HG03439 (cell line): ENCODE measurements at regions not wholly inside any gene's neighbourhood (a gene's known extent, or its start where the extent isn't known, plus 50 kb on each side); places are given as distances from the start of the nearest gene placed in this dataset.

ENCODE experiments used
- ATAC-seq: cut with Tn5 transposase; IDR thresholded peaks from one replicate; pipeline ENCODE4 v1.9.1; 2021; ENCODE audit warnings: mild to moderate bottlenecking, moderate library complexity; ENCODE audit not compliant: unreplicated experiment

DNA sequence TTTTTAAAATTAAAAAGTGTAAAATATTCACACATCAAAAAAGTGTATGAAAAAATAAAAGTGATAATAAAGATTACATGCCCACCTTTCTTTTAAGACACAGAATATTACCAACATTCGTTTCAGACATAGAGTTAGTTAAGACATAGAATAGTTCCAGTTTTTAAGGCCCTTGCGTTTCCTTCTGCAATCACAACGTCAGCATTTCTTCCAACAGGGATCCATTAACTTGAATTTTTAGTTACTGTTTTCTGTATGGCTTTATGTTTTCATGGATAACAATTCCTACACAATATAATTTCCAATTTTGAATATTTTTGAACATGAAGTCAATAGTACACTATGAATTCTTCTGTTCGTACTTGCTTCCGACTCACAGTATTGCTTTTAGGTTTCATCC, 170.8 kb upstream of the C11orf87 start:
- no peak for ATAC-seq

DNA sequence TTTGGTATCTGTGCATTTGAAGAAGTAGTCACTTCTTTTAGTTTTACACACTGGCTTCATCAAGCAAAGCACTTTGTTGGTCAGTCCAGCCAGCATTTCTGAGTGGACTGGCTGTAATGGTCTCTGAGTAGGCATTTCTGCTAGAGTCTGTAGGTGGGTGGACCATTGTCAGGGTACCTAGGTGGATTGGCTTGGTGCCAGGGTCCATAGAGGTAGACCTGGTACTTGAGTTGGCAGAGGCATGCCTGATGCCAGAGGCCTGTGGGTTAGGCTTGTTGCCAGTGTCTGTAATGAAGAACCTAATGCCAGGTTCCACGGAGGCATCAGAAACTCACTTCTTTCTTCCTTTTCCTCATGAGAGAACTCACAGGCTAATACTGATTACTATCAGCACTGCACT, 157.9 kb upstream of the C11orf87 start:
- no peak for ATAC-seq

DNA sequence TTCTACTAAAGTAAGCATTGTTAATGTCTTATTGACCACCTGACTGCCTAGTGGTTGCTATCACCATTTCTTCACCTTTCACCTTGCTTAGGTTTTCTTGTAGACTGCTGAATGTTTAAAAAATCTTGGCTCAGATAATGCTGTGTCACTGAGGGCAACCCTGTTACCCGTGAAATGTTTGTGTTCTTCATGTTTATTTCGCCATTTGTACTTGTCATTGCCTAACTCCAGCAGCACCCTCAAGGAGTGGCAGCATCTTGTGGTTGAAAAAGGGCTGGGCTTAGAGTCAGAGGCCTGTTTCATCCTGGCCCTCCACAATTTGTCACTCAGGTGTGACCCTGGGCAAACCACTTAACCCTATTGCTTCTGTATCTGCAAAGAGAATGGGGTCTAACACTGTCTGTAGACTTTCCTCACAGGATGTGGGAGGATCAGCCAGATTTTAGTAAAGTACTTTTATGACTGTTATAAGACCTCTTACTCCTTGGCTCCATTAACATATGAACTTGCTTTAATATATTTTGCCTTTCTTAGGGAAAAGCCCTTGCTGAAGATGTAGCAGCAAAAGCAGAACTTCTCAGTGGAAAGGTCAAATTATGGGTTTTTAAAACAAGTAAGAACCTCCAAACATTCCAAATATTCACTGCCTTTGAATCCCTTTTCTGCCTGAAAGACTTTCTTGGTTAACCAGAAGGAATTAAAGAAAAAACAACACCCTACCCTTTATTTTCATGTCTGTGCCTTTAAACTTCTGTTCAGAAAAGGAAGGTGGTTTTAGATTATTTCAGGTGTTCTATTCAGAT, 154.5 kb upstream of the C11orf87 start:
- ATAC-seq, result no peak

DNA sequence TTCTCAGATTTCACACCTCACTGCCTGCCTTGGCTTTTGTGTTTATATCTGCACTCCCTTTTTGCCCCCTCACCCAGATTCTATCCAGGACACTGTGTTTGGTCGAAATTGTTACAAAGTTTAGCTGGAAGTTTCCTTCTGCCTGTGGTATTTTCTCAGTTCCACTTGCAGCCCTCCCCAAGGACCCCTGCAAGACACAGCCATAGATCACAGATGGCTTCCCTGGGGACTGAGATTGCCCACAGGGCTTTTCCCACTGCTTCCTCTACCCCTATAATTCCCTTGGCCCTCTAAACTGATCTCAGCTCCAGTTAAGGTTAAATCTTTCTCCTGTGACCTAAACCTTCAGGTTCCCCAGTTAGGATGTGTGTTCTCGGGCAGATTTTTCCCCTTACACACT, 146.1 kb upstream of the C11orf87 start:
- ATAC-seq, result no peak

DNA sequence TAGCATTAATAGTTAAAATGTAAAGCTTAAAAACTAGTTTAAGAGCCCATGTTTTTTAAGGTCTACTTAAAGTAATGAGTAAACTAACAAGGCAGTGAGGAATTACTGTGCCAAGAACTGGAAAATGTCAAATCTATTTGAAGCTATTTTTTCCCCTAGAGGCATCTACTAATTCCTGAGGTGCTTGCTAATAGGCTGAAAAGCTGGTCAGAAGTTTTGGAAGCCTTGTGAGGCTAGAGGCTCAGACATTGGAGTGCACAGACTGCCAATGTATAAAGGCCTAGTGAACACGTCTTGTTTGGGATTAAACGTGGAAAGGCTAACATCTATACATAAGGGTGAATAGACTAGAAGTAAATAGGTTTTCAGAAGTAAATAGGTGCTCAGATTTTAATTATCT, 136.5 kb upstream of the C11orf87 start:
- ATAC-seq, result no peak

DNA sequence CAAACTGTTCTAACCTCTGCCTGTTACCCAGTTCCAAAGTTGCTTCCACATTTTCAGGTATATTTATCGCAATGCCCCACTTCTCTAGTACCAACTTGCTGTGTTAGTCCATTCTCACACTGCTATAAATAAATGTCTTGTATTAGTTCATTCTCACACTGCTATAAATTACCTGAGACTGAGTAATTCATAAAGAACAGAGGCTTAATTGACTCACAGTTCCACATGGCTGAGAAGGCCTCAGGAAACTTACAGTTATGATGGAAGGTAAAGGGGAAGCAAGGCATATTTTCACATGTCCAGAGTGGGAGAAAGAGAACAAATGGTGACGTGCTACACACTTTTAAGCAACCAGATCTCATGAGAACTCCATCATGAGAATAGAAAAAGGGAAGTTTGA, 130.4 kb upstream of the C11orf87 start:
- no peak for ATAC-seq

DNA sequence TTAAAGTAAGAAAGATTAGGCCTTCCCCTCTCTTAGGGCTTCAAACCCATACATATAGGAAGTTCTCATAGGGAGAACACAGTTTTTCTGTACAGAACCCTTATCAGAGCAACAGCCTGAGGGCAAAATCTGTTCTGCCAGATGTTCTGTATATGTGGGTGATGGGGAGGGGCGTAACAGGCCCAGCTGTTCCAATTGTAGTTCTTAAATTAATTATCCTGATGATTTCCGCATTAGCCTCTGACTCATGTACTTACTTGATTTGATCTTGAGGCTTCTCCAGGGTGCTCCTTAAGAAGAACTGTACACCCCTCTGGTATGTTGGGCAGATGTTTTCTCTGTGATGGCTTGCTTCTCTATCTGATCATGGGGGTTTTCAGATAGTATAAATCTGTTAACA, 123.1 kb upstream of the C11orf87 start:
- no peak for ATAC-seq

DNA sequence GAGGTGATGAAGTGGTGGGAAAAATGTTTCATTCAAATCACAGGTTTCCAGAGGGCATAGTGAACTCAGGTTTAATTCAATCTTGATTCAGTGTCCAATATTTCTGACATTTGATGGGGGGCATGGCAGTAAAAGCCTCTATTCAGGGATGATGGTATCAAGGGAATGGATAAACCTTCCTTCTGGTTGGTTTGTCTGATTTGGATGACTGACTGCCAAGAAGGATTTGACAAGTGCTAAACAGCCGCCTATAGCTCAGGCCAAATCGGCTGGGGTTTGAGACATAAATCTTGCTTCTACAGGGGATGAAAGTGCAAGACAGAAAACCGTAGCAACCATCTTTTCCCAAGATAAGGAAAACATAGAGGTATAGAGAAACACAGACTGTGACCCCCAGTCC, 121.8 kb upstream of the C11orf87 start:
- no peak for ATAC-seq

DNA sequence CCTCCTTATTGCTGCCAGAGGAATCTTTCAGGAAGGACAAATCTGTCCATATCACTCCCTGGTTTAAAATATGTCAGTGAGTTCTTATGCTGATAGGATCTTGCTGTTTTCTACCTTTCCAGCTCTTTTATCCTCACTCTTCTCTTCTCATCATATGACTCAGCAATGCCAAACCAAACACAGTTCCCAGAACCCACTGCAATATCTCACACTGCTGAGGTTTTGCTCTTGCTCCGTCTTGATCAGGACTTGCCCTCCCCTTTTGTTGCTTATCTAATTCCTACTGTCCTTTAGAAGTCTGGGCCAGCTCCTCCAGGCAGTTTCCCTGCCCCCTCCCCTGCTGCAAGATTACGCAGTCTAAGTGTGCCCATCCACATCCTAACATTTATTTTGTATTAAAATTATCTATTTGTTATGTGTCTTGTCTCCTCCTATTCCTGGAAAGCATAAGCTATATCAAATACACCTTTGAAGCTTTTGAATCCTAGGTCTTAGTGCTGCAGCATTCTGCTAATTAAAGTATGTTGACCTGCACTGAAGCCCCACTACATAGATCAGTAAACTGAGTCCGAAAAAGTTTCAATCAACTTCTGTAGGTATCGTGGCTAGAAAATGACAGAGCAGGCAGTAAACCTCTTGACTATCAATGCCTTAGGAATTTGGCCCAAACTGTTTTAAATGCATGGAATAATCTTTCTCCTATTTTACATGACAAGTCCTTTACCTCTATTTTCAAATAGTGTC, 119.2 kb upstream of the C11orf87 start:
- no peak for ATAC-seq

DNA sequence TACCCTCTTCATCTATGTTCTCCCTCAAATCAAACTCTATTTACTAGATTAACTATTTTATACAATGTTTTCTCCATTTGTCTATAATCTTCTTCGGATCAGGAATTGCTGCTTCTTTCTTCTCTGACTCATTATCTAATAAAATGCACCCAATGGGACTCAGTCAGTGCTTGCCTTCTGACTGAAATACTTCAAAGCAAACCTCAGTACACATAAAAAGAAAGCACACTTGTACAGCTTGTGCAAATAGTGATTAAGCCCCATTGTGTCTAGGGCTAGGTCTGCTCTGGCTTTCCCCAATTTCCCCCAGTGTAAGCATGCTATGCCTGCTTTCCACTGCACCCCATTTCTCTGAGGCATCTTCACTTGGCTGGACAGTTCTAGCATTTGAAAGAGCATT, 118.6 kb upstream of the C11orf87 start:
- no peak for ATAC-seq

DNA sequence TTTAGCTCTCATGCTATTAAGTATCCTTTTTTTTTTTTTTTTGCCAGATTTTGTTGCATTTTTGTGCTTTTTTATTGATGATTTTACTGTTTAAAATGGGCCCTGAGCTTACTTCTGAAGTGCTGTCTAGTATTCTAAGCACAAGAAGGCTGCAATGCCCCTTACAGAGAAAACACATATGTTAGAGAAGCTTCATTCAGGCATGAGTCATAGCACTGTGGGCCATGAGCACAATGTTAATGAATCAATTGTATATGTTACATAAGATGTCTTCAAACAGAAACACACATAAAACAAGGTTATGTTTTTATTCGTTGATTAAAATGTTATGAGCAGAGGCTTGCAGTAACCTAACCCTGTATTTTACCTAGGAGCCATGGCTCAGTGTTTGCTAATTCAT, 117.8 kb upstream of the C11orf87 start:
- no peak for ATAC-seq

DNA sequence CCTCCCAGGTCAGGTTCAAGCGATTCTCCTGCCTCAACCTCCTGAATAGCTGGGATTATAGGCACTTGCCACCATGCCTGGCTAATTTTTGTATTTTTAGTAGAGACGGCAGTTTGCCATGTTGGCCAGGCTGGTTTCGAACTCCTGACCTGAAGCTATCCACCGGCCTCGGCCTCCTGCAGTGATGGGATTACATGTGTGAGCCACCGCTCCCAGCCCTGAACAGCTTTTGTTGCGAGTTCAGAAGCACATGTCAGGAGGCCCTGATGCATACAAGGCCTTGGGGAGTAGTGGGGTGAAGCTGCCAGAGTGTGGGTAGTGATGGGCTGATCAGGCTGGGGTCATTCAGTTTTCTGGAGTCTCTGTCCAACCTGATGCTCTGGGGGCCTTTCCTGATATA, 117.0 kb upstream of the C11orf87 start:
- ATAC-seq, result no peak

DNA sequence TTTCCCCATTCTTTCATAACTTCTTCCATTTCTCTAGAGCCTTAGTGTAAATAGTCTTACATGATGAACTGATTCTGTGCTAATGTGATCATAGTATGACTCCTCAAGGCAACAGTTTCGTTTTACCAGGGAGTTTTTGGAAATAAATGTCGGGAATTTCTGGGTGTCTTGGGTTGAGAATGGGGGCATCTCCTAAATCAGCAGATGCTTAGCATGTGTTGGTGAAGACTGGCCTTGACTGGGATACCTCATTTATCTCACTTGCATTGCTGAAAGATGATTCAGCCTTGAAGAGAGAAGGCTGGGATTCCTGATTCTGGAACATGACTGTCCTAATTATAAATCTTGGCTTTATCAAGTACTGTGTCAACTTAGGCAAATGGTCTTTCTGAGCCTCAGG, 115.7 kb upstream of the C11orf87 start:
- no peak for ATAC-seq

DNA sequence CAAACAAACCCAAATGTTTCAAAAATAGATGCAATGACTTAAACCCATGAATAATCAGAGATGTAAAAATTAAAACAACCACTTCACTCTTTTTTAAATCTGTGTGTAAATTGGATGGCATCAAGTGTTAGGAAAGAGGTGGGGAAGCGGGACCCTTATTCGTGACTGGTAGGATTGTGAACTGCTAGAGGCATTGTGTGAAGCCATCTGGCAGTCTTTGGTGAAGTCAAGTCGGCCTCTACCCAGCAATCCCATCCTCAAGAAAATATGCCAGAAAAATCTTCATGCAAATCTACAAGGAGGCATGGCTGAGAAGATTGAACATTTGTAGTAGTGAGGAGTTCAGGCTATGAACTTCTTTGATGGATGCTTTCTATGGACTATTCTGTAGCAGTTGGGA, 114.6 kb upstream of the C11orf87 start:
- no peak for ATAC-seq

DNA sequence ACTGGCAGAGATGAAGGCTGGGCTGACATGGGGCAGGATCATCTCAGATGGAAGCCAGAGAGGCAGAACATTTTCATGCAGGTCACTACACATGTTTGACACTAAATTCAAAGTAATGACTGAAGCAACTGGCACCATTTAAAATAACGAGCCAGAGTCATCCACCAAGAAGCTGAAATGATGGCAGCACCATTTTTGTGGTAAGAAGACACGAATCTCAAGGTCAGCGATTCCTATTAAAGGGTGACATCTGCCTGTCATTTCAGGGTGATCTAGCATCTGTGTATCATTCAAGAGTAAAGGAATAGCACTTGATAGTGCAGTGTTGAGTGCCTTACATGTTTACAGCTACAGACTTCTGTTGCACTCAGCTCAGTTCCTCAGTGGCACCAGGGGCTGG, 113.4 kb upstream of the C11orf87 start:
- ATAC-seq, result no peak

DNA sequence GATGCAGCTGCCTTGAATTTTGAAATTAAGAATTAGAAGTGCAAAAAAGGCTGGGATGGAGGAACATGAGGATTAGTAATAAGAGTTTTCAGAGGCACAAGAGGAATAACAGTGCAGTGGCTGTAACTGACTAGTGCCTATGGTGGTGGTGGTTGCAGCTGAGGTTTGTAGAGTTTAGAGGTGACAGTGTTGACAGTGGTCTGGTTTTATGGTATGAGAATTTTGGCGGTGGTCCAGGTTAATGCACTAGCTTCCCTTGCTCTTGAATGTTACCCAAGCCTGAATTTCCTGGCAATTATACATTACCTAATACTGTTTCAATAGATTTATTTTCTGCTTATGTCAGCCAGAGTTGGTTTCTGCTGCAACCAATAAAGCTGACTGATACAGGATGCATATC, 112.8 kb upstream of the C11orf87 start:
- ATAC-seq, result no peak

DNA sequence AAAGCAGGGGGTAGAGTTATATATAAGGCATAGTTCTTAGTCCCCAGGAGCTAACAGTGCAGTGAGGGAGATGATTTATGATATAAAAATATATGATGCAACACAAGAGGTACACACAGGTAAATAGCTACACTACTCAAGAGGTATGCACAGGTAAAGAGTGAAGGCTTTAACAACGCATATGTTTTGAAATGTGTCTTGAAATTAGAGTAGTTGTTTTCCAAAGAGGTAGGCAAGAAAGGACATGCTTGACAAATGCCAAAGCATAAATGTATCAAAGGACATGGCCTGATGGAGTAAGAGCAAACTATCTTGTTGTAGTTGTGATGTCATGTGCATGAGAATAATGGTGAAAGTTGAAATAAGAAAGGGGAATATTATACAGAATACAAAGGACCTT, 104.3 kb upstream of the C11orf87 start:
- ATAC-seq, result no peak

DNA sequence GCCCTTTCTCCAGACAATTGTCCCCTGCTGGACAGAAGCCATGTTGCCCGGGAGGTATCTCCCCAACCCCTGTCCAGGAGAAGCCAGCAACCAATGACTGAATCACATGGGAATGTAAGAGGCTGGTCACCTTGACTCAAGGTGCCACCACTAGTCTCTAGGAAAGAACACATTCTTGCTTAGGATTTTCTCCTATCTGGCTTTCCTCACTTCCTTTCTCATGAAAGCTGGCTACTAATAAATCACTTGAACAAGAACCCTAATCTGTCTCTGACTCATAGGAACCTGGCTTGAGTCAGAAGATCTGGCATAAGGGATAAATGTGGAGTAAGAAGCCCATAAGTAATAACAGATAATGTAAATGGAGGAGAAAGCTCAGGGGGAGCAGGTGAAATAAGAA, 101.4 kb upstream of the C11orf87 start:
- no peak for ATAC-seq

DNA sequence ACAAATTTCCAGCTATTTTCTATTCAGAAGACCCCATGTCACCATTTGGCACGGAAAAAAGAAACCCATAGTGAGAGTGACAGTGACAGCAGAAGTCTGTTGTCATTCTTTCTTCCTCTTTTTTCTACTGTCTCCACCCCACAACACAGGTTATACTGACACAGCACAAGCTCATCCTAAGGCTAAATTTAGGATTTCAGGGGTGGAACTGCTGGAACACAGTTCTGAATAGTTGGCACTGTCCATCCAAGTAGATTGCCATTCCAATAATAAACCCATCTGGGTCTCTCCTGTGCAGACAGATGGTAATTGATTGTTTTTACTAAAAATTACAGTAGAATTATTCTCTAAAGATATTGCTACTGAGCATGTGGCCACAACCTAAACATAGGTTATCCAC, 95.2 kb upstream of the C11orf87 start:
- ATAC-seq, result no peak

DNA sequence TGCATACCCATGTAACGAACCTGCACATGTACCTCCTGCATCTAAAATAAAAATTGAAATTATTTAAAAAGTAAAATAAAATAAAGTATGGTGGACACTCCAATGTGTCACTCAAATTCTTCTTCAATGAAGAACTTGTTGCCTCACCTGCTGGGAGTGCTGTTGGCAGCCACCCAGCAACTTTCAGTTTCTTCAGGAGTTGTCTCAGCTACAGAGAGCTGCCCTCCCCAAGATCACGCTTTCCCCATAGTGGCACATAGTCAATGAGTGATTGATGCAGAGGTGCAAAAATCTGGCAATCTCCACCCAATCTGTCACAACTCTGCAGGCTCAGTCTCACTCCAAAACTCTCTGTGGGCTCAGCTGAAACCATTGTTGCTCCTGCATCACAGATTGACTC, 92.3 kb upstream of the C11orf87 start:
- no peak for ATAC-seq

DNA sequence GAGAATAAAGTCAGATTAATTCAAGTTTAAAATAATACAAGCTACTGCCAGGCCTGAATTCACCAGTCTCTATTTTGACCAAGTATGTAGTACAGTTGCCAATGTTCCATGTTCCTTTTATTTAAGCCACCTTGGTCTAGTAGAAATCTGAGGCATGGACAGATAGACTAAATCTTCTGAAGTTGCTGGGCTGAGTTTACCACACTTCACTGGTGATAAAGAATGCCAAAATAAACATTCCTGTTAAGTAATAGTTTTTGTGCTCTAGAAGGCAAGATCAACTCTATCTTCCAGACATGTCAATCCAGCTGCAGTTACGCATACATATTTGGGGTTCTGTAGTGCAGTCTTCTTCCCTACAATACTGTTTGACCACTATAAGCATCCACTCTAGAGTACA, 83.9 kb upstream of the C11orf87 start:
- no peak for ATAC-seq

DNA sequence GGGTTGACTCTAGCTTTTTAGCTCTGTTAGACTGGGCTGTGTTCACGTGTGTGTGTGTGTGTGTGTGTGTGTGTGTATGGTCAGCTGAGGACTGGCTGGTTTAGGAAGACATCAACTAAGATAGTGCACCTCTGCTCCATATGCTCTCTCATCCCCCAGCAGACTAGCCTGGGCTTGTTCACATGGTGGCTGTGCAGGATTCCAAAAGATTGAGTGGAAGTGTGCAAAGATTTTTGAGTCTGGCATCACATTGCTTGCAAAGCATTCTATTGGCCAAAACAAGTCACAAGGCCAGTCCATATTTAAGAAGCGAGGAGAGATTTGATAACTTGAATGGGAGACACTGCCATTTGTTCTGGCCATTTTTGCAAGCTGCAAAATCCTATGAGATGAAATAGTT, 79.7 kb upstream of the C11orf87 start:
- ATAC-seq, result no peak

DNA sequence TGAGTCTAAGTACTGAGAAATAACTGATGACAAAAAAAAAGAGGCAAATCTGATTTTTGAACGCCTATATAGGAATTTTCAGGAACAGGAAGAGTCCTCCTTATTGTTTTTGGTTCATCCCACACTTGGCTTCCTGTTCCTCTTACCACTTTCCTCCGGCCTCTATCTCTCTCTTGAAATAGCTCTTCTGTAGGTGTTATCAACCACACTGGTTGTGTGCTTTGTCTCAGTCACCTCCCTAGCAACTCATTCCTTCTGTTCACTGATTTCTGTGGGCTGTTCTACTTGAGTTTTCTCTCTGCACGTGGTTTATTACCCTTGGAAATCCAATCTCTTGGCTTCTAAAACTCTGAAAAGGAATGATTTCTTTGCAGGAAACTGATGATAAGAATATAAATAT, 78.7 kb upstream of the C11orf87 start:
- no peak for ATAC-seq
